ENCODE measurements at regions not wholly inside any gene's neighbourhood (a gene's known extent, or its start where the extent isn't known, plus 50 kb on each side); places are given as distances from the start of the nearest gene placed in this dataset.

GRCh38 chr5:145467446-145467845, 367.7 kb downstream of the PRELID2 start:
- no peak for TF ChIP-seq POLR2A (IDR thresholded peaks at IDR 0.05; ENCODE audit: extremely low read depth, insufficient read length)
- TF ChIP-seq, protein P1, sequence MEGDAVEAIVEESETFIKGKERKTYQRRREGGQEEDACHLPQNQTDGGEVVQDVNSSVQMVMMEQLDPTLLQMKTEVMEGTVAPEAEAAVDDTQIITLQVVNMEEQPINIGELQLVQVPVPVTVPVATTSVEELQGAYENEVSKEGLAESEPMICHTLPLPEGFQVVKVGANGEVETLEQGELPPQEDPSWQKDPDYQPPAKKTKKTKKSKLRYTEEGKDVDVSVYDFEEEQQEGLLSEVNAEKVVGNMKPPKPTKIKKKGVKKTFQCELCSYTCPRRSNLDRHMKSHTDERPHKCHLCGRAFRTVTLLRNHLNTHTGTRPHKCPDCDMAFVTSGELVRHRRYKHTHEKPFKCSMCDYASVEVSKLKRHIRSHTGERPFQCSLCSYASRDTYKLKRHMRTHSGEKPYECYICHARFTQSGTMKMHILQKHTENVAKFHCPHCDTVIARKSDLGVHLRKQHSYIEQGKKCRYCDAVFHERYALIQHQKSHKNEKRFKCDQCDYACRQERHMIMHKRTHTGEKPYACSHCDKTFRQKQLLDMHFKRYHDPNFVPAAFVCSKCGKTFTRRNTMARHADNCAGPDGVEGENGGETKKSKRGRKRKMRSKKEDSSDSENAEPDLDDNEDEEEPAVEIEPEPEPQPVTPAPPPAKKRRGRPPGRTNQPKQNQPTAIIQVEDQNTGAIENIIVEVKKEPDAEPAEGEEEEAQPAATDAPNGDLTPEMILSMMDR (IDR thresholded peaks at IDR 0.05; ENCODE audit: low read depth, low read length): no peak

All from NB4 (cell line).